HG03135 (cell line): ENCODE measurements at regions not wholly inside any gene's neighbourhood (a gene's known extent, or its start where the extent isn't known, plus 50 kb on each side); places are given as distances from the start of the nearest gene placed in this dataset.
"Not testable (repeated sequence)": the region's sequence is repeated elsewhere in the genome, so short reads cannot be mapped to it uniquely, and the experiment has no call there.

Source experiments
- ATAC-seq: cut with Tn5 transposase; IDR thresholded peaks from one replicate; pipeline ENCODE4 v1.9.1; 2021; ENCODE audit warnings: mild to moderate bottlenecking, moderate library complexity; ENCODE audit not compliant: unreplicated experiment

DNA sequence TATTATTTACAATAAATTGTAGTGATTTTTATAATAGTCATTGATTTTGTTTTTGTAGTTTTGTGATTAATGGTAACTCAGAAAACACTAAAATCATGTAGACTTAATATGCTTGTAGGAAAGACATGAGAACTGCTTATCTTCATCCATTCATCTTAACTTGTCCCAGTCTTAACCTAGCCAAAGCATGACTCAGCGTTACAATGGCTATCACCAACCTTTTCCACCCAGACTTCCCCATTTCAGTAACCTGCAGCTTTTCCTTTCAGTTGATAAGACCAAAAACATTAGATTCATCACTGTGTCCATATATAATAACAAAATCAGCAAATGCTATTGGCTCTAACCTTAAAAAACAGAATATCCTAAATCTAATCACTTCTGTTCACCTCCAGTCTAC is 106.2 kb upstream of the KLF8 start:
- ATAC-seq, result no peak

DNA sequence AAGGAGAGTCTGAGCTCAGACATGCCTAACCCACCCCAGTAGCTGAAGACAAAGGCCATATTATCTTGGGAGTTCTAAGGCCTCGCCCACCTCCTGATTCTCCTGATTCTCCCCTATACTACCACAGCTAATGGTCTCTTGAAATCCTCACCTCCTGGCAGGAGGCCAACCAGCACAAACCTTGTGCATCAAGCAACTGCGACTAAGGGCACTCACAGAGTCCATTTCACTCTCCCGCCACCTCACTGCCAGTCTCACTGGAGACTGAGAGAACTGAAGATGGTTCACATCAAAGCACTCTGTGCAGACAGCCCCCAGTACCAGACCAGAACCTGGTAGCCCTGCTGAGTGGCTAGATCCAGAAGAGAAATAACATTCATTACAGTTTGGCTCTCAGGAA is 102.1 kb upstream of the KLF8 start:
- no peak for ATAC-seq

- ATAC-seq, result no peak
Measured at GRCh38 chrX:56130436-56130835, 101.7 kb upstream of the KLF8 start.

DNA sequence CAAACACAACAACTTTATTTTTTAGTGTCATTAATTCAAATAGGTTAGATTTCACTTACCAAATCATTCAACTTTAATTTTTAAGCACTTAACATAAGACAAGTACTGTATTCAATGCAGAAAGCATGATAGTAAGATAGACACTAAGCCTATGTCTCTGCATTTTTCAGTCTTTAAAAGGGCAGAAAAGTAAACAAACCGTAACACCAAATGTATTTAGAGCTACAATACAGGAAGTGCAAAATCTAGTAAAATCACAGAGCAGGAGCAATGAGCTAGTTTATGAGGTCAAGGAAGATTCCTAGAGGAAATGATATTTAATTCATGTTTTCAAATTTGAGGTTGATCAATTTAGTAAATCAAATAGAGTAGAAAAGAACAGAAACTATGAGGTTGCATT is 68.0 kb upstream of the KLF8 start:
- ATAC-seq, result not testable (repeated sequence)
